Retinal pigment epithelial cell (primary cell): ENCODE measurements at regions not wholly inside any gene's neighbourhood (a gene's known extent, or its start where the extent isn't known, plus 50 kb on each side); places are given as distances from the start of the nearest gene placed in this dataset.
A peak's percentile ranks its signal among the peaks of the same experiment; 100 is the strongest.
"Not testable (repeated sequence)": the region's sequence is repeated elsewhere in the genome, so short reads cannot be mapped to it uniquely, and the experiment has no call there.

Source experiments
- DNase-seq: peaks from one replicate; pipeline ENCODE4 v3.0.0-alpha.2; 2010; ENCODE audit warnings: low read depth
- H3K4me3 ChIP-seq: 2 replicates; pipeline ENCODE4 v1.5.1; 2011; ENCODE audit warnings: mild to moderate bottlenecking, low read length, control low read depth, moderate library complexity
- TF ChIP-seq, protein P1 (sequence below): conservative IDR thresholded peaks from 2 replicates; pipeline ENCODE4 v1.5.1; 2011; ENCODE audit warnings: low read depth, low read length, control low read depth, inconsistent platforms

DNA sequence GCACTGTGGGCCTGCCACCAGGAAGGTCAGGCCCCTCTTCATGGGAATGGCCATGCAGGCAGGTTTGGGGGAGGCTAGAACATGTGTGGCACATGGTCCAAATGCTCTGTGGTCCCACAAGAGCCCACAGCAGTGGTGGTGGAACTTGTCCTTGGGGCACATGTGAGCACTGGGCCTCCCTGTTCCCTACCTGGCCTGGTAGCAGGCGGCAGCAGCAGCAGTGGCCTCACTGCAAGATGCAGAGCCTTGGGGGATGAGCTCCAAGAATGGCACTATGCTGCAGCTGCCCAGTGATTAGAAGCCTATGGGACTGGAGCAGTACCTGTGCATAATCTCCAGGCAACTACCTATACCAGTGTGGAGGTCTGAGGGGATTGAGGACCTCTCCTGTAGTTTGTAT is 197.0 kb upstream of the DCAF8L1 start:
- no peak for DNase-seq
- TF ChIP-seq, protein P1, sequence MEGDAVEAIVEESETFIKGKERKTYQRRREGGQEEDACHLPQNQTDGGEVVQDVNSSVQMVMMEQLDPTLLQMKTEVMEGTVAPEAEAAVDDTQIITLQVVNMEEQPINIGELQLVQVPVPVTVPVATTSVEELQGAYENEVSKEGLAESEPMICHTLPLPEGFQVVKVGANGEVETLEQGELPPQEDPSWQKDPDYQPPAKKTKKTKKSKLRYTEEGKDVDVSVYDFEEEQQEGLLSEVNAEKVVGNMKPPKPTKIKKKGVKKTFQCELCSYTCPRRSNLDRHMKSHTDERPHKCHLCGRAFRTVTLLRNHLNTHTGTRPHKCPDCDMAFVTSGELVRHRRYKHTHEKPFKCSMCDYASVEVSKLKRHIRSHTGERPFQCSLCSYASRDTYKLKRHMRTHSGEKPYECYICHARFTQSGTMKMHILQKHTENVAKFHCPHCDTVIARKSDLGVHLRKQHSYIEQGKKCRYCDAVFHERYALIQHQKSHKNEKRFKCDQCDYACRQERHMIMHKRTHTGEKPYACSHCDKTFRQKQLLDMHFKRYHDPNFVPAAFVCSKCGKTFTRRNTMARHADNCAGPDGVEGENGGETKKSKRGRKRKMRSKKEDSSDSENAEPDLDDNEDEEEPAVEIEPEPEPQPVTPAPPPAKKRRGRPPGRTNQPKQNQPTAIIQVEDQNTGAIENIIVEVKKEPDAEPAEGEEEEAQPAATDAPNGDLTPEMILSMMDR, result no peak
- no peak overlapping the region for H3K4me3 ChIP-seq

DNA sequence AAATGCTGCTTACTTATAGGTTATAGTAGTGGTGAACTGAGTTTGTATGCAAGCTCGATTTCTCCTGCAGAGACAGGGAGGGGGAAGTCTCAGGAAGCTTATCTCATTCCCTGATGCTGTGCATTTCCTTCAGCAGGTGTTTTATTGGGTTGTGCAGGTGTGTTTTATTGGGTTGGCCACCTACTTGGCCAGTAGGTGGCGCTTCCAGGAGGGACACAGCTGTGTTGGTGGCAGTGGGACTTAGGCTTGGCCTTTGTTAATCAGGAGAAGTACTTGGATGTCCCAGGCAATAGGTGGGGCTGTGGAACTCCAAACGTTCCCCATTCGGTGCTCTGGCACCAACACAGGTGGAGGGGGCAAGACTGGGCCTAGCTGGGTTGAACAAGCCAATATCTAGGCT is 196.0 kb upstream of the DCAF8L1 start:
- TF ChIP-seq, protein P1, result peak; percentile 31
- no peak overlapping the region for H3K4me3 ChIP-seq
- no peak for DNase-seq

DNA sequence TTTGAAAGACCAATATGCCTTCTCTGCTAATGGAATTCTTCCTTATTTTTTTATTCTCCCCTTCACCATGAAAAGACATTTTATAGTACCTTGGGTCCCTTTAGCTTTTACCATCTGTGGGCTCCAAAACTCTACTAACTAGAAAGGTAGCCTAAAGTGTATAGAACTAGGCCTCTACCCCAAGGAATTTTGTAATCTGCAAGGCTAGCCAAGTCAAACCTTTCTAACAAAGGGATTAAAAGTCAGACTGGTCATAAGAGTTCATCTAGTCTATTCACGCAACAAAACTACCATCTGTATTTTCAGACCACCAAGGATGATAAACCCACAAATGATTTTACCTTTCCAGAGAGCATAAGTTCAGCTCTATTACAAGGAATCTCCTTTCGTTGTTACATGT is 189.5 kb upstream of the DCAF8L1 start:
- H3K4me3 ChIP-seq, result no peak overlapping the region
- no peak for DNase-seq
- TF ChIP-seq, protein P1, result no peak

DNA sequence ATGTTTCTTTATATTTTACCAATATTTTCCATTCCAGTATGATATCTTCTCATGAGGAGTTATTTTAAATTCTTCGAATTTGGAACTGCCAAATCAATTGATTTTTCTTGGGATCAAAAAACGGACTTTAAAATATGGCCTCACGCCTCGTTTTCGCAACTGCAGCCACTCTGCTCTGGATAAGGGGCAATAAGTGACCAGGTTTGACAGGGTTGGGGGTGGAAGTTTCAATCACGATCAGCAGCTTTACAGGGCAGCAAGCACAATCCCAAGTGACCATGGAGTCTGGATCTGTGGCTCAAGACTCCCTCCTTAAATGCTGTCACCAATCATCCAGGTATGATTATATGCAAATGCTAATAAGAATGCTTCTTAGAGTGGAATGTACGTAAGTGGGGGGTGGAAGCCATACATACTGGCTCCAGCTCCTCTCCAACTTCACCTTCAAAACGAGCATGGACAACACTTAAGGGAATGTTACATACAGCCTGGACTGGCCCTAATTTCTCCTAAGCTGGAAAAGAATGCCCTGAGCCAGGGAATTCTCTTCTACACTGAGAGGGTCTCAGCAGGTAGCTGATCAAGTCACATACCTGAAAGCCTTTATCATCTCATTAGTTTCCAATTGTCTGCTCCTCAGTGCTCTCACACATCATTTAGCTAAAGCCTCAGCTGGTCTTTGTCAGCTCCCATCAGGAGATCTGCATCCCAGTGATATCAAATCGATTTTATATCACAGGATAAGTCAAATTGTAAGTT is 176.9 kb upstream of the DCAF8L1 start:
- H3K4me3 ChIP-seq, result no peak overlapping the region
- no peak for DNase-seq
- TF ChIP-seq, protein P1, result no peak

DNA sequence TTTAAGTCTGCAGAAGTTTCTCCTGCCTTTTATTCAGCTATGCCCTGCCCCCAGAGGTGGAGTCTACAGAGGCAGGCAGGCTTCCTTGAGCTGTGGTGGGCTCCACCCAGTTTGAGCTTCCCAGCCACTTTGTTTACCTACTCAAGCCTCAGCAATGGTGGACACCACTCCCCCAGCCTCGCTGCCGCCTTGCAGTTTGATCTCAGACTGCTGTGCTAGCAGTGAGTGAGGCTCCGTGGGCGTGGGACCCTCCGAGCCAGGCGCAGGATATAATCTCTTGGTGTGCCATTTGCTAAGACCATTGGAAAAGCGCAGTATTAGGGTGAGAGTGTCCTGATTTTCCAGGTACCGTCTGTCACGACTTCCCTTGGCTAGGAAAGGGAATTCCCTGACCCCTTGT is 171.0 kb upstream of the DCAF8L1 start:
- not testable (repeated sequence) for H3K4me3 ChIP-seq, DNase-seq

GRCh38 chrX:28135378-28136047 is 154.3 kb upstream of the DCAF8L1 start:
- DNase-seq, result no peak
- TF ChIP-seq, protein P1, result no peak
- no peak overlapping the region for H3K4me3 ChIP-seq

GRCh38 chrX:28133763-28134162 is 152.5 kb upstream of the DCAF8L1 start:
- TF ChIP-seq, protein P1, result no peak
- H3K4me3 ChIP-seq, result no peak overlapping the region
- DNase-seq, result no peak
